ENCODE measurements at regions not wholly inside any gene's neighbourhood (a gene's known extent, or its start where the extent isn't known, plus 50 kb on each side); places are given as distances from the start of the nearest gene placed in this dataset.

GRCh38 chr11:38446336-38446735, 1848.3 kb upstream of the RAG2 start (continued):
- TF ChIP-seq ZNF503 (CRISPR knock-in tag; IDR thresholded peaks at IDR 0.05) (no peak), KLF6 (CRISPR knock-in tag; IDR thresholded peaks at IDR 0.05) (no peak), MAFK (conservative IDR thresholded peaks at IDR 0.05 in 1 of 2, IDR thresholded peaks at IDR 0.05 in 1 of 2; ENCODE audit: low read length in 2 of 2) (no peak), YEATS4 (CRISPR knock-in tag; IDR thresholded peaks at IDR 0.05; ENCODE audit: borderline replicate concordance) (no peak), PATZ1 (CRISPR knock-in tag; IDR thresholded peaks at IDR 0.05) (no peak), ZNF615 (CRISPR knock-in tag; IDR thresholded peaks at IDR 0.05; ENCODE audit: borderline replicate concordance) (no peak), ERF (CRISPR knock-in tag; IDR thresholded peaks at IDR 0.05) (no peak), ZNF143 (CRISPR knock-in tag; IDR thresholded peaks at IDR 0.05) (no peak), MAFG (CRISPR knock-in tag; IDR thresholded peaks at IDR 0.05) (no peak)
- TF ChIP-seq, protein P1, sequence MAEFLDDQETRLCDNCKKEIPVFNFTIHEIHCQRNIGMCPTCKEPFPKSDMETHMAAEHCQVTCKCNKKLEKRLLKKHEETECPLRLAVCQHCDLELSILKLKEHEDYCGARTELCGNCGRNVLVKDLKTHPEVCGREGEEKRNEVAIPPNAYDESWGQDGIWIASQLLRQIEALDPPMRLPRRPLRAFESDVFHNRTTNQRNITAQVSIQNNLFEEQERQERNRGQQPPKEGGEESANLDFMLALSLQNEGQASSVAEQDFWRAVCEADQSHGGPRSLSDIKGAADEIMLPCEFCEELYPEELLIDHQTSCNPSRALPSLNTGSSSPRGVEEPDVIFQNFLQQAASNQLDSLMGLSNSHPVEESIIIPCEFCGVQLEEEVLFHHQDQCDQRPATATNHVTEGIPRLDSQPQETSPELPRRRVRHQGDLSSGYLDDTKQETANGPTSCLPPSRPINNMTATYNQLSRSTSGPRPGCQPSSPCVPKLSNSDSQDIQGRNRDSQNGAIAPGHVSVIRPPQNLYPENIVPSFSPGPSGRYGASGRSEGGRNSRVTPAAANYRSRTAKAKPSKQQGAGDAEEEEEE (CRISPR knock-in tag; IDR thresholded peaks at IDR 0.05; ENCODE audit: borderline replicate concordance), result no peak
- TF ChIP-seq, protein P2, sequence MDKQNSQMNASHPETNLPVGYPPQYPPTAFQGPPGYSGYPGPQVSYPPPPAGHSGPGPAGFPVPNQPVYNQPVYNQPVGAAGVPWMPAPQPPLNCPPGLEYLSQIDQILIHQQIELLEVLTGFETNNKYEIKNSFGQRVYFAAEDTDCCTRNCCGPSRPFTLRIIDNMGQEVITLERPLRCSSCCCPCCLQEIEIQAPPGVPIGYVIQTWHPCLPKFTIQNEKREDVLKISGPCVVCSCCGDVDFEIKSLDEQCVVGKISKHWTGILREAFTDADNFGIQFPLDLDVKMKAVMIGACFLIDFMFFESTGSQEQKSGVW (CRISPR knock-in tag; IDR thresholded peaks at IDR 0.05; ENCODE audit: borderline replicate concordance), result no peak

Measured in HepG2 (cell line).